ENCODE measurements at regions not wholly inside any gene's neighbourhood (a gene's known extent, or its start where the extent isn't known, plus 50 kb on each side); places are given as distances from the start of the nearest gene placed in this dataset.

GRCh38 chrX:39508300-39508692, 589.5 kb downstream of the BCOR start:
- no peak for TF ChIP-seq MAX (IDR thresholded peaks at IDR 0.05)
- TF ChIP-seq, protein P1, sequence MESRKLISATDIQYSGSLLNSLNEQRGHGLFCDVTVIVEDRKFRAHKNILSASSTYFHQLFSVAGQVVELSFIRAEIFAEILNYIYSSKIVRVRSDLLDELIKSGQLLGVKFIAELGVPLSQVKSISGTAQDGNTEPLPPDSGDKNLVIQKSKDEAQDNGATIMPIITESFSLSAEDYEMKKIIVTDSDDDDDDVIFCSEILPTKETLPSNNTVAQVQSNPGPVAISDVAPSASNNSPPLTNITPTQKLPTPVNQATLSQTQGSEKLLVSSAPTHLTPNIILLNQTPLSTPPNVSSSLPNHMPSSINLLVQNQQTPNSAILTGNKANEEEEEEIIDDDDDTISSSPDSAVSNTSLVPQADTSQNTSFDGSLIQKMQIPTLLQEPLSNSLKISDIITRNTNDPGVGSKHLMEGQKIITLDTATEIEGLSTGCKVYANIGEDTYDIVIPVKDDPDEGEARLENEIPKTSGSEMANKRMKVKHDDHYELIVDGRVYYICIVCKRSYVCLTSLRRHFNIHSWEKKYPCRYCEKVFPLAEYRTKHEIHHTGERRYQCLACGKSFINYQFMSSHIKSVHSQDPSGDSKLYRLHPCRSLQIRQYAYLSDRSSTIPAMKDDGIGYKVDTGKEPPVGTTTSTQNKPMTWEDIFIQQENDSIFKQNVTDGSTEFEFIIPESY (IDR thresholded peaks at IDR 0.05; ENCODE audit: extremely low read depth, insufficient replicate concordance, low read length) = no peak
- TF ChIP-seq SP1 (IDR thresholded peaks at IDR 0.05; ENCODE audit: low read depth) = no peak
- no peak for TF ChIP-seq EGR1 (IDR thresholded peaks at IDR 0.05; ENCODE audit: low read depth)
- Histone ChIP-seq H4K20me1 (ENCODE audit: insufficient read depth) (no peaks in the 10 kb centered on the region), H3K4me2 (ENCODE audit: low read length) (no peak overlapping the region), H3K9me2 (ENCODE audit: insufficient read depth) (no peaks in the 10 kb centered on the region), H3K27me3 (ENCODE audit: insufficient read depth, low read length) (no peaks in the 10 kb centered on the region), H2AFZ (ENCODE audit: low read depth, low read length, poor library complexity, severe bottlenecking) (no peak overlapping the region), H3K9ac (ENCODE audit: low read length) (no peak overlapping the region), H3K4me1 (ENCODE audit: control insufficient read depth in 1 of 2, insufficient read depth in 2 of 2, low read length in 2 of 2) (no peaks in the 10 kb centered on the region), H3K36me3 (ENCODE audit: control insufficient read depth in 1 of 2, insufficient read depth in 2 of 2, low read length in 2 of 2) (no peaks in the 10 kb centered on the region), H3K4me3 (replicated peaks in 1 of 2; ENCODE audit: low read depth in 1 of 2, low read length in 2 of 2) (no peak overlapping the region), H3K79me2 (ENCODE audit: insufficient read depth, low read length) (no peaks in the 10 kb centered on the region), H3K9me3 (ENCODE audit: control insufficient read depth in 1 of 2, insufficient read depth in 1 of 2, low read depth in 1 of 2, low read length in 2 of 2) (no peaks in the 10 kb centered on the region), H3K27ac (ENCODE audit: low read depth, low read length) (no peak overlapping the region)
- BruUV-seq (replicated peaks) = no TSS peak
- intact Hi-C loops (cut with micrococcal nuclease) = no loop called here
- ChIA-PET POLR2A (no interaction called here), CTCF (no interaction called here), RAD21 (ENCODE audit: low non-redundant PET in 1 of 2, low total read pairs in 2 of 2, uncharacterized antibody in 2 of 2, unreplicated experiment in 2 of 2) (no interaction called here)
- DNase-seq (ENCODE audit: low read depth, low spot score) = no peak
- ATAC-seq = no peak

DNA sequence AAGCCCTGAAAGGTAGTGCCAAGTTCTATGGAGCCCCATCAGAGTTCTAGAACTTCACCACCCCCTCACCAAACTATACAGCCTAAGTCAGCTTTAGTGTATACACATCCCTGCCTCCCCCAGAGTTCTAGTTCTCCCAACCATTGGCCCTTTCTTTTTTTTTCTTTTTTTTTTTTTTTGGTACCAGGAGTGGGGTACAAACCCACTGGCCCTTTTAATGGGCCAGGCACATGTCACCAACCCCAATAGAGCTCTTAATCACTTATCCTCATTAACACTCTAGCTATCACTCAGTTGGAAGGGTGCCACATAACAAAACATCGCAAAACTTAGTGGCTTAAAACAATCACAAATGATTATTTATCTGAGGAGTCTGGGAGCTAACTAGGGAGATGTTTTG, 588.6 kb downstream of the BCOR start:
- H3K9ac ChIP-seq (ENCODE audit: low read length) = no peak overlapping the region
- H3K9me2 ChIP-seq (ENCODE audit: insufficient read depth) = no peaks in the 10 kb centered on the region
- H3K27ac ChIP-seq (ENCODE audit: low read depth, low read length) = no peak overlapping the region
- no peak overlapping the region for H3K4me3 ChIP-seq (replicated peaks in 1 of 2; ENCODE audit: low read depth in 1 of 2, low read length in 2 of 2)
- H3K27me3 ChIP-seq (ENCODE audit: insufficient read depth, low read length) = no peaks in the 10 kb centered on the region
- RAD21 ChIA-PET (ENCODE audit: low non-redundant PET in 1 of 2, low total read pairs in 2 of 2, uncharacterized antibody in 2 of 2, unreplicated experiment in 2 of 2) = no interaction called here
- H2AFZ ChIP-seq (ENCODE audit: low read depth, low read length, poor library complexity, severe bottlenecking) = no peak overlapping the region
- no peaks in the 10 kb centered on the region for H3K9me3 ChIP-seq (ENCODE audit: control insufficient read depth in 1 of 2, insufficient read depth in 1 of 2, low read depth in 1 of 2, low read length in 2 of 2)
- no peaks in the 10 kb centered on the region for H3K36me3 ChIP-seq (ENCODE audit: control insufficient read depth in 1 of 2, insufficient read depth in 2 of 2, low read length in 2 of 2)
- no peaks in the 10 kb centered on the region for H3K79me2 ChIP-seq (ENCODE audit: insufficient read depth, low read length)
- BruUV-seq (replicated peaks) = no TSS peak
- no peak for DNase-seq (ENCODE audit: low read depth, low spot score)
- H3K4me1 ChIP-seq (ENCODE audit: control insufficient read depth in 1 of 2, insufficient read depth in 2 of 2, low read length in 2 of 2) = no peaks in the 10 kb centered on the region
- no peak for TF ChIP-seq EZH2phosphoT487 (IDR thresholded peaks at IDR 0.05; ENCODE audit: borderline replicate concordance)
- TF ChIP-seq POLR2AphosphoS5 (IDR thresholded peaks at IDR 0.05; ENCODE audit: low read depth, low read length) = no peak
- TF ChIP-seq ZFX (IDR thresholded peaks at IDR 0.05) = no peak
- TF ChIP-seq MAX (IDR thresholded peaks at IDR 0.05) = no peak
- no peak for TF ChIP-seq REST (IDR thresholded peaks at IDR 0.05; ENCODE audit: low read depth)
- no peak for TF ChIP-seq EZH2 (IDR thresholded peaks at IDR 0.05)
- no peak for ATAC-seq
- POLR2A ChIA-PET = no interaction called here
- no peak overlapping the region for H3K4me2 ChIP-seq (ENCODE audit: low read length)
- intact Hi-C loops (cut with micrococcal nuclease) = no loop called here
- CTCF ChIA-PET = interaction anchor here (0.7 kb wide), 1 partner anchor 359 kb away, joined by 4 read pairs; no protein-coding TSS in a partner anchor
- H4K20me1 ChIP-seq (ENCODE audit: insufficient read depth) = no peaks in the 10 kb centered on the region

All from HCT116 (cell line).